Transverse colon (tissue), 4 donors: ENCODE measurements at regions not wholly inside any gene's neighbourhood (a gene's known extent, or its start where the extent isn't known, plus 50 kb on each side); places are given as distances from the start of the nearest gene placed in this dataset.
"Not testable (repeated sequence)": the region's sequence is repeated elsewhere in the genome, so short reads cannot be mapped to it uniquely, and the experiment has no call there.

ENCODE experiments used
- DNase-seq: peaks from one replicate; pipeline ENCODE4 v3.0.0-alpha.2; 2019
- H3K27ac ChIP-seq, 4 donors: fragments of 200-600 bp; sonication (generic); 2 replicates each; pipeline ENCODE4 v1.5.1; 2016 to 2018; ENCODE audit warnings: inconsistent platforms in 4 of 4
- H3K27me3 ChIP-seq: fragments of 200-600 bp; sonication (generic); 2 replicates; pipeline ENCODE4 v1.5.1; 2017; ENCODE audit warnings: inconsistent platforms
- H3K36me3 ChIP-seq, 4 donors: fragments of 200-600 bp; sonication (generic); 2 replicates each; pipeline ENCODE4 v1.5.1; 2017 to 2019; ENCODE audit warnings: inconsistent platforms in 4 of 4
- H3K4me1 ChIP-seq, 4 donors: fragments of 200-600 bp; sonication (generic); 2 replicates each; pipeline ENCODE4 v1.5.1; 2017 to 2020; ENCODE audit warnings: inconsistent platforms in 4 of 4
- H3K4me3 ChIP-seq, 4 donors: fragments of 200-600 bp; sonication (generic); 1 replicate in 1 of 4; 2 replicates in 3 of 4; pipeline versions ENCODE4 v1.5.1 to v1.6.1; 2017 to 2019; ENCODE audit warnings: inconsistent platforms in 4 of 4
- H3K9me3 ChIP-seq, 2 donors: fragments of 200-600 bp; sonication (generic); 2 replicates each; pipeline ENCODE4 v1.5.1; 2017 to 2019; ENCODE audit warnings: inconsistent platforms in 2 of 2
- CTCF ChIP-seq, 5 experiments: fragments of 200-600 bp in 3 of 5; fragments of 450-650 bp in 2 of 5; sonication (generic) in 3 of 5; IDR thresholded peaks; 1 replicate in 2 of 5; 2 replicates in 3 of 5; pipeline ENCODE4 v1.5.1; 2016 to 2017; ENCODE audit warnings: antibody characterized with exemption in 5 of 5, inconsistent platforms in 3 of 5, mild to moderate bottlenecking in 2 of 5, moderate library complexity in 1 of 5
- EP300 ChIP-seq: sonication (generic); formaldehyde crosslinking; IDR thresholded peaks from one replicate; pipeline ENCODE4 v1.6.1; 2017; ENCODE audit warnings: antibody characterized with exemption, low read depth
- POLR2A ChIP-seq: fragments of 450-650 bp; IDR thresholded peaks from one replicate; pipeline ENCODE4 v1.6.1; 2016; ENCODE audit warnings: antibody characterized with exemption, mild to moderate bottlenecking, moderate library complexity
- POLR2AphosphoS5 ChIP-seq, 3 donors: sonication (generic); formaldehyde crosslinking; IDR thresholded peaks; one replicate each; pipeline ENCODE4 v1.6.1; 2016; ENCODE audit warnings: antibody characterized with exemption in 3 of 3
- WGBS, 2 donors: methylation state at CpG; one replicate each; pipeline ENCODE4 v1.1.5; 2018; ENCODE audit warnings: low coverage in 1 of 2; 5-methylcytosine and 5-hydroxymethylcytosine counted together
- in situ Hi-C, 4 donors: fragments of 200-750 bp; cut with MboI; loops; one replicate each; pipeline versions ENCODE4 v1.15.0 to v1.15.1; 2017; ENCODE audit warnings: low sequenced_read_pairs in 3 of 4, low pct_ligation_motif_present in 1 of 4, low pct_unique_long_range_greater_than_20kb in 1 of 4
- intact Hi-C: fragments of 100-400 bp; cut with DNase I; formaldehyde crosslinking; loops from one replicate; pipeline ENCODE4 v1.15.1; 2023; ENCODE audit warnings: low total_unique reads

GRCh38 chr11:13614918-13615317, 53.5 kb upstream of the FAR1 start:
- in situ Hi-C loops, H3K4me3 ChIP-seq, H3K4me1 ChIP-seq, intact Hi-C loops, H3K27me3 ChIP-seq, DNase-seq, H3K36me3 ChIP-seq, H3K27ac ChIP-seq: not testable (repeated sequence)
- peaks cover 0 to 21% of the 10 kb centered on the region in 2 donors for H3K9me3 ChIP-seq

- Histone ChIP-seq H3K4me3 (no peak overlapping the region), H3K27me3 (no peaks in the 10 kb centered on the region), H3K9me3 (no peaks in the 10 kb centered on the region), H3K36me3 (no peaks in the 10 kb centered on the region), H3K27ac (no peak overlapping the region), H3K4me1 (no peaks in the 10 kb centered on the region)
- WGBS, 2 donors: 36 to 67% methylated on average over 2 of the region's 2 CpGs
- DNase-seq: no peak
- in situ Hi-C loops (no loop called here), intact Hi-C loops (no loop called here)
- TF ChIP-seq CTCF (IDR thresholded peaks at IDR 0.05): no peak
- TF ChIP-seq POLR2A: no peak
- TF ChIP-seq EP300: no peak
- TF ChIP-seq POLR2AphosphoS5 (IDR thresholded peaks at IDR 0.05): no peak
Measured at GRCh38 chr11:13608656-13609055, 59.8 kb upstream of the FAR1 start.

GRCh38 chr11:13606701-13607100, 61.8 kb upstream of the FAR1 start:
- Histone ChIP-seq H3K36me3 (no peaks in the 10 kb centered on the region), H3K4me1 (no peaks in the 10 kb centered on the region), H3K9me3 (no peaks in the 10 kb centered on the region), H3K4me3 (no peak overlapping the region), H3K27me3 (no peaks in the 10 kb centered on the region), H3K27ac (no peak overlapping the region)
- DNase-seq: no peak
- in situ Hi-C loops: no loop called here
- intact Hi-C loops: no loop called here
- TF ChIP-seq POLR2A (no peak), POLR2AphosphoS5 (IDR thresholded peaks at IDR 0.05) (no peak), EP300 (no peak), CTCF (IDR thresholded peaks at IDR 0.05) (no peak)
- WGBS, 2 donors: 57 to 73% methylated on average over 2 of the region's 2 CpGs

- Histone ChIP-seq H3K4me3 (no peak overlapping the region), H3K27ac (no peak overlapping the region), H3K9me3 (no peaks in the 10 kb centered on the region), H3K36me3 (no peaks in the 10 kb centered on the region), H3K4me1 (no peaks in the 10 kb centered on the region), H3K27me3 (no peaks in the 10 kb centered on the region)
- 76% methylated on average over 1 of the region's 1 CpG; no CpG with 5 or more reads in 1 of the 2 donors for WGBS, 2 donors
- in situ Hi-C loops (no loop called here), intact Hi-C loops (no loop called here)
- no peak for DNase-seq
- TF ChIP-seq POLR2AphosphoS5 (IDR thresholded peaks at IDR 0.05): no peak
- no peak for TF ChIP-seq EP300
- TF ChIP-seq POLR2A: no peak
- TF ChIP-seq CTCF (IDR thresholded peaks at IDR 0.05): no peak
Measured at GRCh38 chr11:13603661-13604060, 64.8 kb upstream of the FAR1 start.

- in situ Hi-C loops (no loop called here), intact Hi-C loops (no loop called here)
- TF ChIP-seq POLR2A (no peak), POLR2AphosphoS5 (IDR thresholded peaks at IDR 0.05) (no peak), EP300 (no peak), CTCF (IDR thresholded peaks at IDR 0.05) (no peak)
- H3K4me3 ChIP-seq: no peak overlapping the region
- H3K36me3 ChIP-seq: no peaks in the 10 kb centered on the region
- H3K27ac ChIP-seq: no peak overlapping the region
- no peaks in the 10 kb centered on the region for H3K27me3 ChIP-seq
- H3K4me1 ChIP-seq: no peaks in the 10 kb centered on the region
- H3K9me3 ChIP-seq: no peaks in the 10 kb centered on the region
- DNase-seq: no peak
Measured at GRCh38 chr11:13602844-13603243, 65.6 kb upstream of the FAR1 start.
